ENCODE measurements at regions not wholly inside any gene's neighbourhood (a gene's known extent, or its start where the extent isn't known, plus 50 kb on each side); places are given as distances from the start of the nearest gene placed in this dataset.

GRCh38 chr5:106825374-106825773, 845.4 kb downstream of the EFNA5 start:
- no peaks in the 10 kb centered on the region for H3K27me3 Mint-ChIP-seq (ENCODE audit: insufficient read depth)
- Histone ChIP-seq H3K36me3 (ENCODE audit: control insufficient read depth, insufficient read depth, low read length) (no peaks in the 10 kb centered on the region), H3K4me1 (ENCODE audit: control insufficient read depth, insufficient read depth, low read length) (no peaks in the 10 kb centered on the region), H3K9me3 (ENCODE audit: control insufficient read depth, low read length) (no peaks in the 10 kb centered on the region), H3K9ac (ENCODE audit: extremely low read depth, low read length, poor library complexity, severe bottlenecking) (no peak overlapping the region), H3K27ac (ENCODE audit: low read depth, low read length) (no peak overlapping the region), H3K4me3 (ENCODE audit: low read length) (no peak overlapping the region), H3K27me3 (ENCODE audit: control insufficient read depth, insufficient read depth, low read length, poor library complexity, severe bottlenecking) (no peaks in the 10 kb centered on the region)
- H3K27ac Mint-ChIP-seq, result no peak overlapping the region
- TF ChIP-seq, protein P1, sequence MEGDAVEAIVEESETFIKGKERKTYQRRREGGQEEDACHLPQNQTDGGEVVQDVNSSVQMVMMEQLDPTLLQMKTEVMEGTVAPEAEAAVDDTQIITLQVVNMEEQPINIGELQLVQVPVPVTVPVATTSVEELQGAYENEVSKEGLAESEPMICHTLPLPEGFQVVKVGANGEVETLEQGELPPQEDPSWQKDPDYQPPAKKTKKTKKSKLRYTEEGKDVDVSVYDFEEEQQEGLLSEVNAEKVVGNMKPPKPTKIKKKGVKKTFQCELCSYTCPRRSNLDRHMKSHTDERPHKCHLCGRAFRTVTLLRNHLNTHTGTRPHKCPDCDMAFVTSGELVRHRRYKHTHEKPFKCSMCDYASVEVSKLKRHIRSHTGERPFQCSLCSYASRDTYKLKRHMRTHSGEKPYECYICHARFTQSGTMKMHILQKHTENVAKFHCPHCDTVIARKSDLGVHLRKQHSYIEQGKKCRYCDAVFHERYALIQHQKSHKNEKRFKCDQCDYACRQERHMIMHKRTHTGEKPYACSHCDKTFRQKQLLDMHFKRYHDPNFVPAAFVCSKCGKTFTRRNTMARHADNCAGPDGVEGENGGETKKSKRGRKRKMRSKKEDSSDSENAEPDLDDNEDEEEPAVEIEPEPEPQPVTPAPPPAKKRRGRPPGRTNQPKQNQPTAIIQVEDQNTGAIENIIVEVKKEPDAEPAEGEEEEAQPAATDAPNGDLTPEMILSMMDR (conservative IDR thresholded peaks at IDR 0.05), result no peak
- no peak overlapping the region for H3K4me3 Mint-ChIP-seq
- H3K9me3 Mint-ChIP-seq, result no peaks in the 10 kb centered on the region
- WGBS, 2 experiments (ENCODE audit: insufficient coverage in 1 of 2, insufficient read length in 1 of 2), result 67% methylated on average over 1 of the region's 2 CpGs; no CpG with 5 or more reads in 1 of the 2 experiments
- H3K4me1 Mint-ChIP-seq, result peaks cover 5% of the 10 kb centered on the region
- DNase-seq, result no peak
- H3K36me3 Mint-ChIP-seq (ENCODE audit: low read depth), result no peaks in the 10 kb centered on the region

GRCh38 chr5:106822851-106823250, 847.9 kb downstream of the EFNA5 start:
- Mint-ChIP-seq H3K4me3 (no peak overlapping the region), H3K9me3 (no peaks in the 10 kb centered on the region), H3K36me3 (ENCODE audit: low read depth) (no peaks in the 10 kb centered on the region), H3K27ac (no peak overlapping the region), H3K27me3 (ENCODE audit: insufficient read depth) (no peaks in the 10 kb centered on the region), H3K4me1 (peaks cover 5% of the 10 kb centered on the region)
- H3K9me3 ChIP-seq (ENCODE audit: control insufficient read depth, low read length), result no peaks in the 10 kb centered on the region
- no peak overlapping the region for H3K27ac ChIP-seq (ENCODE audit: low read depth, low read length)
- DNase-seq, result no peak
- no peak overlapping the region for H3K9ac ChIP-seq (ENCODE audit: extremely low read depth, low read length, poor library complexity, severe bottlenecking)
- WGBS, 2 experiments (ENCODE audit: insufficient coverage in 1 of 2, insufficient read length in 1 of 2), result no CpG with 5 or more reads among the region's 1 CpG
- H3K4me1 ChIP-seq (ENCODE audit: control insufficient read depth, insufficient read depth, low read length), result no peaks in the 10 kb centered on the region
- H3K4me3 ChIP-seq (ENCODE audit: low read length), result peak overlapping the region; percentile 34
- TF ChIP-seq, protein P1 (conservative IDR thresholded peaks at IDR 0.05), result no peak
- no peaks in the 10 kb centered on the region for H3K27me3 ChIP-seq (ENCODE audit: control insufficient read depth, insufficient read depth, low read length, poor library complexity, severe bottlenecking)
- H3K36me3 ChIP-seq (ENCODE audit: control insufficient read depth, insufficient read depth, low read length), result no peaks in the 10 kb centered on the region

DNA sequence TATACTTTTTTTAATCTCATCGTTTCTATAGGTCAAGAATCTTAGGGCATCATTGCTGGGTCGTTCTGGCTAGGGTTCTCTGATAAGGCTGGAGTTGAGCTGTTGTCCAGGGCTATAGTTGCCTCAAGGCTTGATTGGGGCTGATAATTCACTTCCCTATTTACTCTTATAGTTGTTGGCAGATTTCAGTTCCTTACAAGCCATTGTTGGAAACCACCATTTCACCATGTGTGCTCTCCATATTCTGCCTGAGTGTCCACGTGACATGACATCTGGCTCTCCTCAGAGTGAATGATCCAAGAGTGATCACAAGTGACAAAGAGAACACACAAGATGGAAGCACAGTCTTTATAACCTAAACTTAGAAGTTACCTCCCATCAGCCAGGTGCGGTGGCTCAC, 852.2 kb downstream of the EFNA5 start:
- Mint-ChIP-seq H3K36me3 (ENCODE audit: low read depth) (no peaks in the 10 kb centered on the region), H3K4me3 (no peak overlapping the region), H3K27me3 (ENCODE audit: insufficient read depth) (no peaks in the 10 kb centered on the region), H3K4me1 (peaks cover 5% of the 10 kb centered on the region), H3K27ac (no peak overlapping the region), H3K9me3 (no peaks in the 10 kb centered on the region)
- Histone ChIP-seq H3K9me3 (ENCODE audit: control insufficient read depth, low read length) (no peaks in the 10 kb centered on the region), H3K36me3 (ENCODE audit: control insufficient read depth, insufficient read depth, low read length) (no peaks in the 10 kb centered on the region), H3K27ac (ENCODE audit: low read depth, low read length) (no peak overlapping the region), H3K27me3 (ENCODE audit: control insufficient read depth, insufficient read depth, low read length, poor library complexity, severe bottlenecking) (no peaks in the 10 kb centered on the region), H3K4me3 (ENCODE audit: low read length) (no peak overlapping the region), H3K9ac (ENCODE audit: extremely low read depth, low read length, poor library complexity, severe bottlenecking) (no peak overlapping the region), H3K4me1 (ENCODE audit: control insufficient read depth, insufficient read depth, low read length) (no peaks in the 10 kb centered on the region)
- TF ChIP-seq, protein P1 (conservative IDR thresholded peaks at IDR 0.05), result no peak
- no peak for DNase-seq
- WGBS, 2 experiments (ENCODE audit: insufficient coverage in 1 of 2, insufficient read length in 1 of 2), result 89 to 96% methylated on average over 3 to 4 of the region's 4 CpGs

Measured in endodermal cell (in vitro differentiated cells).